ENCODE measurements at regions not wholly inside any gene's neighbourhood (a gene's known extent, or its start where the extent isn't known, plus 50 kb on each side); places are given as distances from the start of the nearest gene placed in this dataset.
"Not testable (repeated sequence)": the region's sequence is repeated elsewhere in the genome, so short reads cannot be mapped to it uniquely, and the experiment has no call there.

GRCh38 chr4:138473339-138473738 lies 231.2 kb upstream of the SLC7A11 start:
- Histone ChIP-seq H3K4me3 (no peak overlapping the region), H3K27ac (no peak overlapping the region), H3K9me3 (no peaks in the 10 kb centered on the region), H3K27me3 (no peaks in the 10 kb centered on the region), H3K36me3 (no peaks in the 10 kb centered on the region), H3K4me1 (ENCODE audit: insufficient read depth) (no peaks in the 10 kb centered on the region)
- no peak for DNase-seq
- no peak for TF ChIP-seq CTCF (IDR thresholded peaks at IDR 0.05)
- no peak for TF ChIP-seq POLR2A (IDR thresholded peaks at IDR 0.05)
- no peak for TF ChIP-seq EP300 (IDR thresholded peaks at IDR 0.05)
- intact Hi-C loops (cut with DNase I) = no loop called here
- WGBS, 3 donors = 91 to 95% (median 93%) methylated on average over 4 of the region's 4 CpGs

GRCh38 chr4:138460477-138461414 lies 218.6 kb upstream of the SLC7A11 start:
- no peaks in the 10 kb centered on the region for H3K4me1 ChIP-seq (ENCODE audit: insufficient read depth)
- 68 to 81% (median 78%) methylated on average over 6 of the region's 6 CpGs for WGBS, 3 donors
- no peaks in the 10 kb centered on the region for H3K36me3 ChIP-seq
- TF ChIP-seq CTCF (IDR thresholded peaks at IDR 0.05) = no peak
- TF ChIP-seq POLR2A (IDR thresholded peaks at IDR 0.05) = no peak
- TF ChIP-seq EP300 (IDR thresholded peaks at IDR 0.05) = no peak
- H3K9me3 ChIP-seq = no peaks in the 10 kb centered on the region
- no peak overlapping the region for H3K27ac ChIP-seq
- DNase-seq = no peak
- intact Hi-C loops (cut with DNase I) = no loop called here
- no peaks in the 10 kb centered on the region for H3K27me3 ChIP-seq
- H3K4me3 ChIP-seq = no peak overlapping the region

- H3K9me3 ChIP-seq = no peaks in the 10 kb centered on the region
- DNase-seq = no peak
- 88 to 94% (median 89%) methylated on average over 3 of the region's 3 CpGs for WGBS, 3 donors
- no peaks in the 10 kb centered on the region for H3K4me1 ChIP-seq (ENCODE audit: insufficient read depth)
- no peak overlapping the region for H3K27ac ChIP-seq
- no peaks in the 10 kb centered on the region for H3K27me3 ChIP-seq
- TF ChIP-seq CTCF (IDR thresholded peaks at IDR 0.05) = no peak
- no peak for TF ChIP-seq EP300 (IDR thresholded peaks at IDR 0.05)
- no peak for TF ChIP-seq POLR2A (IDR thresholded peaks at IDR 0.05)
- no peaks in the 10 kb centered on the region for H3K36me3 ChIP-seq
- no peak overlapping the region for H3K4me3 ChIP-seq
- intact Hi-C loops (cut with DNase I) = no loop called here
Observed at GRCh38 chr4:138458751-138459150, 216.6 kb upstream of the SLC7A11 start.

- H3K4me3 ChIP-seq; H3K9me3 ChIP-seq; DNase-seq; H3K4me1 ChIP-seq (ENCODE audit: insufficient read depth); H3K36me3 ChIP-seq; H3K27ac ChIP-seq; intact Hi-C loops (cut with DNase I); H3K27me3 ChIP-seq: not testable (repeated sequence)
- 93 to 100% (median 96%) methylated on average over 2 of the region's 2 CpGs for WGBS, 3 donors
Observed at GRCh38 chr4:138456349-138456748, 214.2 kb upstream of the SLC7A11 start.

GRCh38 chr4:138455097-138455496 lies 212.9 kb upstream of the SLC7A11 start:
- Histone ChIP-seq H3K4me3 (no peak overlapping the region), H3K9me3 (no peaks in the 10 kb centered on the region), H3K27me3 (no peaks in the 10 kb centered on the region), H3K36me3 (no peaks in the 10 kb centered on the region), H3K4me1 (ENCODE audit: insufficient read depth) (no peaks in the 10 kb centered on the region), H3K27ac (no peak overlapping the region)
- no peak for DNase-seq
- no peak for TF ChIP-seq POLR2A (IDR thresholded peaks at IDR 0.05)
- no peak for TF ChIP-seq EP300 (IDR thresholded peaks at IDR 0.05)
- no peak for TF ChIP-seq CTCF (IDR thresholded peaks at IDR 0.05)
- 98 to 100% (median 100%) methylated on average over 1 of the region's 1 CpG for WGBS, 3 donors
- intact Hi-C loops (cut with DNase I) = no loop called here
